ENCODE measurements at regions not wholly inside any gene's neighbourhood (a gene's known extent, or its start where the extent isn't known, plus 50 kb on each side); places are given as distances from the start of the nearest gene placed in this dataset.

DNA sequence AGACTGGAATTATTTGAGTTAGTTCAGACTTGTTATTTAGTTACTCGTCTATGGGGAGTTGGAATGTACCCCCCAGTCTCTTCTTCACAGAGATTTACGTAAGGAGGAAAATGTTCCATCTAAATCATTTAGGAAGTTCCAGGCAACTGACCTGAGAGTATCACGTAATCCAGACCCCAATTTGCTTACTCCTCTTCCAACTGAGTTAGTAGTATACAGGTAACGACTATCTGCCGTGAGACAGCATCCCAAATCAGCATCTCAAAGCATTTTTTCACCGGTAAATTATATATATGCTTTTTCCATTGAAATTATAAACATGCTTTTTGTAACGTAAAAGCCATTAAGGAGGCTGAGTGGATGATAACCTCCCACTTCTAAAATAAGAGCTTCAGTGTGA is 214.3 kb upstream of the WSB1 start:
- Histone ChIP-seq H3K9me3 (no peaks in the 10 kb centered on the region), H3K27ac (no peak overlapping the region), H3K36me3 (no peaks in the 10 kb centered on the region), H3K4me1 (no peaks in the 10 kb centered on the region), H3K4me3 (no peak overlapping the region), H3K27me3 (no peaks in the 10 kb centered on the region)
- intact Hi-C loops (cut with DNase I): no loop called here
- 29% methylated on average over 7 of the region's 7 CpGs for WGBS (ENCODE audit: insufficient coverage, low coverage, low lambda C conversion rate, missing lambda C conversion rate)
- TF ChIP-seq, protein P1, sequence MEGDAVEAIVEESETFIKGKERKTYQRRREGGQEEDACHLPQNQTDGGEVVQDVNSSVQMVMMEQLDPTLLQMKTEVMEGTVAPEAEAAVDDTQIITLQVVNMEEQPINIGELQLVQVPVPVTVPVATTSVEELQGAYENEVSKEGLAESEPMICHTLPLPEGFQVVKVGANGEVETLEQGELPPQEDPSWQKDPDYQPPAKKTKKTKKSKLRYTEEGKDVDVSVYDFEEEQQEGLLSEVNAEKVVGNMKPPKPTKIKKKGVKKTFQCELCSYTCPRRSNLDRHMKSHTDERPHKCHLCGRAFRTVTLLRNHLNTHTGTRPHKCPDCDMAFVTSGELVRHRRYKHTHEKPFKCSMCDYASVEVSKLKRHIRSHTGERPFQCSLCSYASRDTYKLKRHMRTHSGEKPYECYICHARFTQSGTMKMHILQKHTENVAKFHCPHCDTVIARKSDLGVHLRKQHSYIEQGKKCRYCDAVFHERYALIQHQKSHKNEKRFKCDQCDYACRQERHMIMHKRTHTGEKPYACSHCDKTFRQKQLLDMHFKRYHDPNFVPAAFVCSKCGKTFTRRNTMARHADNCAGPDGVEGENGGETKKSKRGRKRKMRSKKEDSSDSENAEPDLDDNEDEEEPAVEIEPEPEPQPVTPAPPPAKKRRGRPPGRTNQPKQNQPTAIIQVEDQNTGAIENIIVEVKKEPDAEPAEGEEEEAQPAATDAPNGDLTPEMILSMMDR (IDR thresholded peaks at IDR 0.05): no peak
- no peak for TF ChIP-seq POLR2A (IDR thresholded peaks at IDR 0.05)
- ATAC-seq: no peak
- DNase-seq: no peak

DNA sequence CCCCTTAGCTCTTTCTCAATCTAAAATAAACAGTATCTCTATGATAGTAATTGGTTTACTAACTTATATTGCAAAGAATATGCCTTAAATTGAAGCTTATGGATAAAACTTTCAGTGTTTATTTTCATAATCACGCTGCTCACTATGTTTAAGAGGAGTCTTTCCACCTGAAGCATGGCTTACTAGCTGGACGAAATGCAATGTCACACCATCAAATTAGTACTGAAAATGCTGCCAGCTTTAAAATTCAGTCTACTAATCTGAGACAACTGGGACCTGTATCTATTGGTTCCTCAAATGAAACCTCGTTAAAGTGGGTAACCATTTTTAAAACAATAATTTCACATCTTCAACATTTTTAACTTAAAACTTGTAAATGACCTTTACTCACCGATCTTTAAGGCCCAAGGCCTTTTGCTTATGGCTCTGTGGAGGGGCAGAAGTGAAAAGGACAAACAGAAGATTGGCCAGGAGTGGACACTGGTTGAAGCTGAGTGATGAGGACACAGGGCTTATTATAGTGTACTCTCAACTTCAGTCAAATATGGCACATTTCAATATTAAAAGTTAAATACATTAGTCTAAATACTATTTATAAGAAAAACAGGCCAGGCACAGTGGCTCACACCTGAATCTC is 212.8 kb upstream of the WSB1 start:
- ATAC-seq (no peak), DNase-seq (no peak)

DNA sequence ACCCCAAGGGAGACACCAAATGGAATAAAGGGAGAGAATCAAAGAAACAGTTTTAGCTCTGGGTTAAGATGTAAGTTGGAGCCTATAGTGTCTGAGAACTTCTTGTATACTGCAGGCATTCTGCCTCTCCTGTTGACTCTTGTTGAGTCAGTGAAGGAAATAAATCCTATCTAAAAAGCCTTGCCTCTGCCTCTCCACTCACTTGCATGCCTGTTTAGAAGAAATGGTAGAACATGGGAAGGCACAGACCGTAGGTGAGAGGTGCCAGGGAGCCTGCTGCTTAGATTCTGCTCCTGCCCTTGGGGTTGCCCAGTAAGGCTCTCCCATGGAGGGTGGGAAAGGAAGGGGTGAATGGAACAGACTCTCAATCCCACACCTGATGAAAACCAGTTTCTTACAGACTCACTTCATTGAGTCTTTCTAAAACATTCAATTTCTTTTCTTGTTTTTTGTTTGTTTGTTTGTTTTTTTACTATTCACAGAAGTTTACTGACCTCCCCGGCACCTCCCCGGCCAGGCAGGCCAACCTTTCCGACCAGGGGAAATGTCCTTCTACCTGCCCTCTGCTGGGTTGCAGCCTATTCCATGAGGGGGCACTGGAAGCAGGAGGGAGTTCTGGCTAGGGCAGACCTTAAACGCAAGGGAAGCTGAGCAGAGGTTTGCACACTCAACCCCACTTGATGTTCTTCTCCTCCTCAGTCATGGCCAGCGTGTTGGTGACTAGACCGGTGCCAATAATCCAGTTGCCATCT is 211.7 kb upstream of the WSB1 start:
- no peak overlapping the region for H3K4me3 ChIP-seq
- H3K4me1 ChIP-seq: no peaks in the 10 kb centered on the region
- 67% methylated on average over 7 of the region's 7 CpGs for WGBS (ENCODE audit: insufficient coverage, low coverage, low lambda C conversion rate, missing lambda C conversion rate)
- H3K9me3 ChIP-seq: no peaks in the 10 kb centered on the region
- H3K36me3 ChIP-seq: no peaks in the 10 kb centered on the region
- no peak overlapping the region for H3K27ac ChIP-seq
- DNase-seq: no peak
- intact Hi-C loops (cut with DNase I): no loop called here
- TF ChIP-seq, protein P1 (IDR thresholded peaks at IDR 0.05): no peak
- TF ChIP-seq POLR2A (IDR thresholded peaks at IDR 0.05): no peak
- H3K27me3 ChIP-seq: no peaks in the 10 kb centered on the region
- no peak for ATAC-seq

More for the DNA sequence above, 212.8 kb upstream of the WSB1 start:
- WGBS (ENCODE audit: insufficient coverage, low coverage, low lambda C conversion rate, missing lambda C conversion rate): 40% methylated on average over 4 of the region's 4 CpGs
- no peaks in the 10 kb centered on the region for H3K36me3 ChIP-seq
- no peak overlapping the region for H3K4me3 ChIP-seq
- no peak overlapping the region for H3K27ac ChIP-seq
- TF ChIP-seq, protein P1 (IDR thresholded peaks at IDR 0.05): no peak
- TF ChIP-seq POLR2A (IDR thresholded peaks at IDR 0.05): no peak
- H3K9me3 ChIP-seq: no peaks in the 10 kb centered on the region
- no peaks in the 10 kb centered on the region for H3K4me1 ChIP-seq
- no peaks in the 10 kb centered on the region for H3K27me3 ChIP-seq
- intact Hi-C loops (cut with DNase I): no loop called here

DNA sequence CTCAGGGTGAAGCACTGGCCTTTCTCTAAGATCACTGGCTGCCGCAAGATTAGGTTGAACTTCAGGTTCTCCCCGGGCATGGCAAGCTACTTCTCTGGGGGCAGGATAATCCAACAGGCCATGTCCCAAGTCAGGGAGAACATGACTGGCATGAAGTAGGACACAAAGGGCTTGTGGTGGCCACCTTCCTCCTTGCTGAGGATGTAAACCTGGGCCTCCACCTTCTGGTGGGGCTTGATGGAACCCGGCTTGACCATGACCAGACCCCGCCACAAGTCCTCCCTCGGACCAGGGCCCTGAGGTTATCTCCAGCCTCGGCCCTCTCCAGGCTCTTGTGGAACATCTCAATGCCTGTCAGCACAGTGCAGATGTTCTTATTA is 211.1 kb upstream of the WSB1 start:
- H3K4me1 ChIP-seq: no peaks in the 10 kb centered on the region
- H3K4me3 ChIP-seq: no peak overlapping the region
- H3K27me3 ChIP-seq: no peaks in the 10 kb centered on the region
- H3K9me3 ChIP-seq: no peaks in the 10 kb centered on the region
- no CpG with 5 or more reads among the region's 6 CpGs for WGBS (ENCODE audit: insufficient coverage, low coverage, low lambda C conversion rate, missing lambda C conversion rate)
- no peak for DNase-seq
- intact Hi-C loops (cut with DNase I): no loop called here
- H3K27ac ChIP-seq: no peak overlapping the region
- ATAC-seq: no peak
- H3K36me3 ChIP-seq: no peaks in the 10 kb centered on the region
- TF ChIP-seq, protein P1 (IDR thresholded peaks at IDR 0.05): no peak
- TF ChIP-seq POLR2A (IDR thresholded peaks at IDR 0.05): no peak

Data from right lobe of liver (tissue), 6 donors.